ENCODE measurements at regions not wholly inside any gene's neighbourhood (a gene's known extent, or its start where the extent isn't known, plus 50 kb on each side); places are given as distances from the start of the nearest gene placed in this dataset.
A peak's percentile ranks its signal among the peaks of the same experiment; 100 is the strongest.

DNA sequence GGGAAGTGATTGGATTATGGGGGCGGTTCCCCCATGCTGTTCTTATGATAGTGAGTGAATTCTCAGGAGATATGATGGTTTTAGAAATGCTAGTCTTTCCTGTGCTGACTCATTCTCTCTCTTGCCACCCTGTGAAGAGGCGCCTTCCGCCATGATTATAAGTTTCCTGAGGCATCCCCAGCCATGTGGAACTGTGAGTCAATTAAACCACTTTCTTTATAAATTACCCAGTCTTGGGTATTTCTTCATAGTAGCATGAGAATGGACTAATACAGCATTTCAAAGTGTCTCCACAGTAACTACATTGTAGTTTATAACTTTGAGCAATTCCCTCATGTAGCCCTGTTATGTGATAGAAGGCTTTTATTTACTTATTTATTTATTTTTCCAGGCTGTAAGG is 128.8 kb upstream of the CHRNA7 start:
- Mint-ChIP-seq H3K27me3 (peaks cover 1% of the 10 kb centered on the region), H3K4me3 (no peak overlapping the region), H3K9me3 (peaks cover 5% of the 10 kb centered on the region), H3K27ac (no peak overlapping the region), H3K4me1 (ENCODE audit: low read depth) (no peaks in the 10 kb centered on the region), H3K36me3 (ENCODE audit: low read depth) (no peaks in the 10 kb centered on the region)
- CTCF ChIA-PET, result no interaction called here
- TF ChIP-seq, protein P1, sequence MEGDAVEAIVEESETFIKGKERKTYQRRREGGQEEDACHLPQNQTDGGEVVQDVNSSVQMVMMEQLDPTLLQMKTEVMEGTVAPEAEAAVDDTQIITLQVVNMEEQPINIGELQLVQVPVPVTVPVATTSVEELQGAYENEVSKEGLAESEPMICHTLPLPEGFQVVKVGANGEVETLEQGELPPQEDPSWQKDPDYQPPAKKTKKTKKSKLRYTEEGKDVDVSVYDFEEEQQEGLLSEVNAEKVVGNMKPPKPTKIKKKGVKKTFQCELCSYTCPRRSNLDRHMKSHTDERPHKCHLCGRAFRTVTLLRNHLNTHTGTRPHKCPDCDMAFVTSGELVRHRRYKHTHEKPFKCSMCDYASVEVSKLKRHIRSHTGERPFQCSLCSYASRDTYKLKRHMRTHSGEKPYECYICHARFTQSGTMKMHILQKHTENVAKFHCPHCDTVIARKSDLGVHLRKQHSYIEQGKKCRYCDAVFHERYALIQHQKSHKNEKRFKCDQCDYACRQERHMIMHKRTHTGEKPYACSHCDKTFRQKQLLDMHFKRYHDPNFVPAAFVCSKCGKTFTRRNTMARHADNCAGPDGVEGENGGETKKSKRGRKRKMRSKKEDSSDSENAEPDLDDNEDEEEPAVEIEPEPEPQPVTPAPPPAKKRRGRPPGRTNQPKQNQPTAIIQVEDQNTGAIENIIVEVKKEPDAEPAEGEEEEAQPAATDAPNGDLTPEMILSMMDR (IDR thresholded peaks at IDR 0.05), result no peak
- DNase-seq, result no peak
- intact Hi-C loops (cut with micrococcal nuclease), result no loop called here
- POLR2A ChIA-PET, result no interaction called here
- no peak for ATAC-seq

DNA sequence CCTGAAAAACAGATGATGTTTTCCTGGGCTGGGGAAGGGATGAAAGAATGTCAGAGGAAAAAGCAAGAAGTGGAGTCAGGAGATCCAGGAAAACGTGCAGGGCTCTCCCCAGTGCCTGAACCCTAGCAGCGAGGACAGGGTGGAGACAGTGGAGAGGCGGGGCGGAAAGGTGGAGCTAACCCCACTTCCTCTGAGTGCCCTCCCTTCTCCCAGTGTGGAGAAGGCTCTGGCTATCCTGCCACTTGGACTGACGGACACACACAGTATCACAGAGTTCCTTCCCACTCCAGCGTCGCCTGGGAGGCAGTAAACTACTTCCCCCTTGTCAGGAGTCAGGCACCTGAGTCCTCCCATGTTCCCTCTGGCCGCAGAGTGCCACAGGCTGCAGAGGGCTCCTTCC is 125.3 kb upstream of the CHRNA7 start:
- DNase-seq (no peak), ATAC-seq (no peak)
- TF ChIP-seq, protein P1 (IDR thresholded peaks at IDR 0.05), result no peak
- intact Hi-C loops (cut with micrococcal nuclease), result no loop called here
- H3K27me3 Mint-ChIP-seq, result no peaks in the 10 kb centered on the region
- ChIA-PET POLR2A (no interaction called here), CTCF (no interaction called here)
- H3K9me3 Mint-ChIP-seq, result no peaks in the 10 kb centered on the region
- no peaks in the 10 kb centered on the region for H3K36me3 Mint-ChIP-seq (ENCODE audit: low read depth)
- H3K27ac Mint-ChIP-seq, result no peak overlapping the region
- no peaks in the 10 kb centered on the region for H3K4me1 Mint-ChIP-seq (ENCODE audit: low read depth)
- no peak overlapping the region for H3K4me3 Mint-ChIP-seq

DNA sequence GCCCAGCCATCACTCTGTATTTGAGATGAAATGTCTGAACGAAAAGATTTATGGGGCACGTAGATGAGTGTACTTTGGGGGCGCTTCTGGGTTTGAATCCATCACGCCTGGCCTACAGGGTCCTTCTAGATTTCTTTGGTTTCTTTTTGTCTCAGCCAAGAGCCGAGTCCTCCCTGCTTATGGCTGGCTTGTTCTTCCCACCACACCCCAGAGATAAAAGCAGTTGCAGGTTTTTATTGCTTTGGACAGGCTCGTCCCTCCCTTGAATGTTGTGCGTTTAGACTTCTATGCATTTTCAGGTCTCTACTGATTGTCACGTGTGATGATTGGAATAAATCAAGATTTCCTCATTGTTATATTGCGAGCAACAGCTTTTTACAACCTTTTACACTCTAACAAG is 104.8 kb upstream of the CHRNA7 start:
- intact Hi-C loops (cut with micrococcal nuclease), result no loop called here
- Mint-ChIP-seq H3K36me3 (ENCODE audit: low read depth) (no peaks in the 10 kb centered on the region), H3K4me1 (ENCODE audit: low read depth) (peaks cover under 1% of the 10 kb centered on the region), H3K27ac (no peak overlapping the region), H3K9me3 (peaks cover 5% of the 10 kb centered on the region), H3K27me3 (peaks cover 9% of the 10 kb centered on the region), H3K4me3 (no peak overlapping the region)
- no peak for ATAC-seq
- ChIA-PET CTCF (no interaction called here), POLR2A (no interaction called here)
- TF ChIP-seq, protein P1 (IDR thresholded peaks at IDR 0.05), result no peak
- DNase-seq, result no peak

DNA sequence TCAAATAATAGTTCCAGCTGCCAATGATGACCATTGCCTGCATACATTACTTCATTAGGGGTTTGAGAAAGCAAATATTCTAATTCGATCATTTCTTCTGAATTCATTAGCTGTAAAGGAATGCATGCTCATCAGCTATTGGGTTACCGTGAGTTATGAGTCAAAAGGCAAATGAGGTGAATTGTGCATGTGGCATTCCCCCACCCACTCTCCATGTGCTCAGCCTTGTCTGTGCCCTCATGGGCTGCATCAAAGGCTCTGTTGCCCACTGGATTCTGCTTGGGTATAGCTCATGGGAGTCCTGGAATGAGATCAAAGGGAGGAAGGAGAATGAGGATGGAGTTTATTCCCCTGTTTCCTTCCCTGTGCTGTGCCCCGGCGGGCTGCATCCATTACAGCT is 99.3 kb upstream of the CHRNA7 start:
- ATAC-seq (peak; percentile 42), DNase-seq (peak; percentile 70)
- Mint-ChIP-seq H3K27ac (no peak overlapping the region), H3K27me3 (peaks cover 23% of the 10 kb centered on the region), H3K9me3 (no peaks in the 10 kb centered on the region), H3K4me1 (ENCODE audit: low read depth) (peaks cover 10% of the 10 kb centered on the region), H3K36me3 (ENCODE audit: low read depth) (no peaks in the 10 kb centered on the region), H3K4me3 (no peak overlapping the region)
- ChIA-PET CTCF (interaction anchor here (1.2 kb wide), 1 partner anchor 46 kb away, joined by 5 read pairs; no protein-coding TSS in a partner anchor), POLR2A (no interaction called here)
- intact Hi-C loops (cut with micrococcal nuclease), result no loop called here
- TF ChIP-seq, protein P1 (IDR thresholded peaks at IDR 0.05), result no peak

DNA sequence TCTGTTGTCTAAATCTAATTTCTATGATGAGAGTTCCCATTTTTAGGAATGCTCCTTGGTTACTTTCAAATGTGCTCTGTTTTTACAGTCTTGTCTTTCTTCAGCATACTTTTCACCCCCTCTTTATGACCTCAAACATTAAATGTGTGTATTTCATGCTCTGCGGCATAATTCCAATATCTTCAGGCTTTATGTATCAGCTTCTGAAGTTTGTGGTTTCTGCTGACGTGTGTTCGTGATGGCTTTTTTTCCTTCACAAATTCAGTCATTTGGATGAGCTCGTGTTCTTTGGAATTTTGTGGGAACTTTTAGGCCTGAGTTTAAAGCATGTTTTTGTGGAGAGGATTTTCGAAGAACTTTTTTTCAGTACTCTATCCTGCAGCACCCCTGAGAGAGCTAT is 97.7 kb upstream of the CHRNA7 start:
- intact Hi-C loops (cut with micrococcal nuclease), result no loop called here
- TF ChIP-seq, protein P1 (IDR thresholded peaks at IDR 0.05), result no peak
- DNase-seq (no peak), ATAC-seq (no peak)
- ChIA-PET POLR2A (no interaction called here), CTCF (no interaction called here)
- H3K36me3 Mint-ChIP-seq (ENCODE audit: low read depth), result no peaks in the 10 kb centered on the region
- H3K4me3 Mint-ChIP-seq, result no peak overlapping the region
- H3K27me3 Mint-ChIP-seq, result peaks cover 21% of the 10 kb centered on the region
- H3K27ac Mint-ChIP-seq, result no peak overlapping the region
- peaks cover 10% of the 10 kb centered on the region for H3K4me1 Mint-ChIP-seq (ENCODE audit: low read depth)
- no peaks in the 10 kb centered on the region for H3K9me3 Mint-ChIP-seq

All from activated CD8-positive, alpha-beta T cell treated with anti-CD3 and anti-CD28 coated beads for 36 hours (primary cell).